ENCODE measurements at regions not wholly inside any gene's neighbourhood (a gene's known extent, or its start where the extent isn't known, plus 50 kb on each side); places are given as distances from the start of the nearest gene placed in this dataset.

GRCh38 chr1:83087851-83088250 is 911.1 kb downstream of the TTLL7 start:
- no peak for TF ChIP-seq CTCF (IDR thresholded peaks at IDR 0.05)
- no peak for TF ChIP-seq POLR2A (IDR thresholded peaks at IDR 0.05; ENCODE audit: low read depth)
- TF ChIP-seq EP300 (IDR thresholded peaks at IDR 0.05), result no peak
- TF ChIP-seq POLR2AphosphoS5 (IDR thresholded peaks at IDR 0.05), result no peak
